HG03103 (cell line): ENCODE measurements at regions not wholly inside any gene's neighbourhood (a gene's known extent, or its start where the extent isn't known, plus 50 kb on each side); places are given as distances from the start of the nearest gene placed in this dataset.
"Not testable (repeated sequence)": the region's sequence is repeated elsewhere in the genome, so short reads cannot be mapped to it uniquely, and the experiment has no call there.

Source experiments
- ATAC-seq: cut with Tn5 transposase; IDR thresholded peaks from one replicate; pipeline ENCODE4 v1.9.1; 2021; ENCODE audit warnings: low read depth; ENCODE audit not compliant: unreplicated experiment

DNA sequence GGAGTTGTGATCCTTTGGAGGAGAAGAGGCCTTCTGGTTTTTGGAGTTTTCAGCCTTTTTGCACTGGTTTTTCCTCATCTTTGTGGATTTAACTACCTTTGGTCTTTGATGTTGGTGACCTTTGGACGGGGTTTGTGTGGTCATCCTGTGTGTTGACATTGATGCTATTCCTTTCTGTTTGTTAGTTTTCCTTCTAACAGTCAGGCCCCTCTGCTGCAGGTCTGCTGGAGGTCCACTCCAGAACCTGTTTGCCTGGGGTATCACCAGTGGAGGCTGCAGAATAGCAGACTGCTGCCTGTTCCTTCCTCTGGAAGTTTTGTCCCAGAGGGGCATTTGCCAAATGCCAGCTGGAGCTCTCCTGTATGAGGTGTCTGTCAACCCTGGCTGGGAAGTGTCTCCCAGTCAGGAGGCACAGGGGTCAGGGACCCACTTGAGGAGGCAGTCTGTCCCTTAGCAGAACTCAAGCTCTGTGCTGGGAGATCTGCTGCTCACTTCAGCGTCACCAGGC, 149.4 kb upstream of the G2E3 start:
- not testable (repeated sequence) for ATAC-seq

DNA sequence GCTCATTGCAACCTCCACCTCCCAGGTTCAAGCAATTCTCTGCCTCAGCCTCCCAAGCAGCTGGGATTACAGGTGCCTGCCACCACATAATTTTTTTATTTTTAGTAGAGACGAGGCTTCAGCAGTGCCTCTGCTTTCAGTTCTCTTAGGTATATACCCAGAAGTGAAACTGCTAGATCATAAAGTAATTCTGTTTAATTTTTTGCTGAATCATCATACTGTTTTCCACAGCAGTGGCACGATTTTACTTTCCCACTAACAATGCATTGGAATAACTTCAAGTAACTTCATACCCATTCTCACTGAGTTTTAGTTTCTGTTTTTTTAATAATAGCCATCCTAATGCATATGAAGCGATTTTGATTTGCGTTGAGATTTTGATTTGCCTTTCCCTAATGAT, 148.0 kb upstream of the G2E3 start:
- no peak for ATAC-seq

DNA sequence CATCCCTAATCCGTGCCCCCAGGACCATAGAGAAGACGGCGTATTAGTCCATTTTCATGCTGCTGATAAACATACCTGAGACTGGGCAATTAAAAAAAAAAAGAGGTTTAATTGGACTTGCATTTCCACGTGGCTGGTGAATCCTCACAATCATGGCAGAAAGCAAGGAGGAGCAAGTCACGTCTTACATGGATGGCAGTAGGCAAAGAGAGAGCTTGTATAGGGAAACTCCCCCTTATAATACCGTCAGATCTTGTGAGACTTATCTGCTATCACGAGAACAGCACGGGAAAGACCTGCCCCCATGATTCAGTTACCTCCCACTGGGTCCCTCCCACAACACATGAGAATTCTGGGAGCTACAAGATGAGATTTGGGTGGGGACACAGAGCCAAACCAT, 145.8 kb upstream of the G2E3 start:
- ATAC-seq: not testable (repeated sequence)

DNA sequence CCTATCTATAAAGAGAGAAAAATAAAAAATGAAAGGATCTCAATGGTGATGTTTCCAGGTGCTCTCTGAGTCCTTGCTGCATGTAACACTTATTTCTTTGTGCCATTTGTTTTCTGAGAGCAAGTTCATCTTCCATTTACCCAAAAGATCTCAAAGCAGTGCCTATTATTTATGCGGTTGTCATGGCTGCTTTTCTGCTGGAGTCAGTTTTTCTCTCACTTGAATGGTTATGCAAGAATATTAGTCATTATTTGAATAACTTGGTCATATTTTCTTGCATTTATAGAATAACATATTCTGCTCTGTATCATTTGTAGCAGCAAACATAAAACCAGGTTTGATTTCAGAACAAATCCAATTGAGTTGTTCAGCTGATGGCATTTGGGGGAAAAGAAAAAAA, 141.8 kb upstream of the G2E3 start:
- ATAC-seq: no peak

DNA sequence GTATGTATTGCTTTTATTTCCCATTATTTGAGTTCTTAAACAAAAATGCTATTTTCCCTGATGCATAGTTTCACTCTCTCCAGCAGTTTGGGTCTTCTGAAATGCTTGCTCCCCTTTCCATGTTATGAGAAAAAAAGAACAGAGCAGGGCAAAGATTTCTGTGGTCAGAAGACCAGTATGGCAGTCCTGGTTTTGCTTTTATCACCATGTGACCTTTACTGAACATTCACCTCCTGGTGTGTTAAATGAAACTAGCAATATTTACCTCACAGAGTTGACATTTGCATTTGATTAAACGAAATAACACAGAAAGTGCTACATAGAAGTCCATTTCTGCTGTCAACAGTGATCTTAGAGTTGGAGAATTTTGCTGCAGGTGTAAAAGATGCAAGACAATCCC, 141.0 kb upstream of the G2E3 start:
- no peak for ATAC-seq

DNA sequence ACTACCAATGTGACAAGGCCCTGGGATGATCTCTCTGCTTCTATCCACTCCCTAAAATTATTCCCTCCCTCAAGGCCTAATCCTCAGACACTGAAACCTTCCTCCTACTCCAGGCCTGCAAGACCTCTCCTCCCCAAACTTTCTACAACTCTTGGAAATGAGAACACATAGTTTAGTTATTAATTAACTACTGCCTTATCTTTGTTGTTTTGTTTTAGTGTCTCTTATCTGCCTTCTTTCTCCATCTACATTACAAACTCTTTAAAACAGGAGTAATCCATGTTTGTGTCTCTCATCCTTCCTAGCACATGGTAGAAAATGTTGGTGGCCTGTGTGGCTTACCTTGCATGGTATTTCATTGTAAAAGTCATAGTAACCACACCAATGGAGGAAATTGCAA, 139.9 kb upstream of the G2E3 start:
- no peak for ATAC-seq

DNA sequence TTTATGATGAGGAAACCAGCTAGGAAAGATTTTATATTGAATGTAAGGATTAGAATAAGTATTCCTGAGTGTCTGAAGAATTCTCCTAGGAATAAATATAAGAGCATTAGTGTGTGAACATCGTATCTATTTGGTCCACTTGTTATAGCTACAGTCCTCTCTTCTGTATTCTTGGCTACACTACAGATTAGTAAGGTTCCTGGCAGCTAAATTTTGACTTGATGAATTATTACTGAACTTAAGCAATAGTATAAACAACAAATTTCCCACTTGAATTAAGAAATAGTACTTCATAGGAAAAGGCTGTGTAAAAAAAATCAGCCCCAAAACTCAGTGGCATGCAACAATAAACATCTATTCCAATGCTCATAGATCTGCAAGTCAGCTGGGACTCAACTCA, 138.4 kb upstream of the G2E3 start:
- ATAC-seq: no peak

DNA sequence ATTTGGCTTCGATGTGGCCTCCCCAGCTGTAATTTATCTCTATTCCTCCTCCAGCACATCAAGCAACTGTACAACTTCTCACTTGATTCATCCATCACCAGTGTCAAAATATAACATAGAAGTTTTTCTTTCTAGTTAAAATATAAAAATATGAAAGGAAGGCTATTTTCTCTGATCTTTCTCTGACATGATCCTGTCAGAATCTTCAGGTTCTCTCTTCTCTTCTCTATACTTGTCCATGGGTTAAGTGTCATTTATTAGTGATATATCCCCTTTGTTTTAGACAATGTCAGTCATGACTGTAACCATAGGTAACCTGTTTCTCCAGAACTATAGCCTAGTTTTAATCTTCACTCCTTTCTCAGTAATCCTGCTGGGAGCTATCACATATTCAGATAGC, 132.5 kb upstream of the G2E3 start:
- no peak for ATAC-seq

DNA sequence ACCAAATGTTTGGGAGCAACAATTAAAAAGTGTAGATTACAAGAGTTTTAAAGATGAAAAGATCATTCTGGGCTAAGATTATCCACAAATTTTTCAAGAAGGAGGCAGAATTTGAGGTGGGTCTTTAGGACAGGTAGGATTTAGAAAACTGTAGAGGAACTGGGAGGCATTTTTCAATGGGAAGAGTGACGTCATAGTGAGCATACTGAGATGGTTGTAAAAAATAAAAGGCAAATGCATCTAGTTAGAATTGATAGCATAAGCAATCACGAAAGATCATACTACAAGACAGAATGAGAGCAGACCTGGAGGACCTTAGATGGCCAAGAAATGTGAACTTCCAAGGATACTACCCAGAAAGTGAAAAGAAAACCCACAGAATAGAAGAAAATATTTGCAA, 131.6 kb upstream of the G2E3 start:
- no peak for ATAC-seq

DNA sequence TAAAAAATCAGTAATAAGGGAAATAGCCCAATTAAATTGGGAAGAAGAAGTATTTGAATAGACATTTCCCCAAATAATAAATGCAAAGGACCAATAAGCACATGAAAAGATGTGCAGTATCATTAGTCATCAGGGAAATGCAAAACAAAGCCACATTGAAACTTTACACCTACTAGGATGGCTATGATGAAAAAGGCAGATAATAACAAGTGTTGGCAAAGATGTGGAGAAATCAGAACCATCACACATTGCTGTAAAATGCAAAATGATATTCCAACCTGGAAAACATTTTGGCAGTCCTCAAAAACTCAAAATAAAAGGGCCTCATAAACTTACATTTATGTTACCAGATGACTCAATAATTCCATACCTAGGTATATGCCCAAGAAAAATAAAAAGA, 131.1 kb upstream of the G2E3 start:
- ATAC-seq: no peak

DNA sequence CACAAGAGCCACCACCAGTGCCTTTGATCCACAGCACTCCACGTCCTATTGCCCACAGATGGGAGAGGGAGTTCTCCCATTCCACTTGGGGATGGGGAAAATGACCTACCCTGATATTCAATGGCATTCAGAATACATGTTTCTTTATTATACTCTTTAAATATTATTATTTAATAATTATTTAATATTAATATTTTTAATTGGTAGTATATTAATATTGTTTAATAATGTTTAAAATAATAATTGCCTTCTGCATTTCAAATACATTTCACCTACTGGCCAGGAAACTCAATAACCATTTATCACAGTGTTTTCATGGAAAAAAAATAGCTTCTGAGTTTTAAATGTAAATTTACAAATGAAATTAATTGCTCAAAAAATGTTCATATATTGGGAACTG, 127.4 kb upstream of the G2E3 start:
- no peak for ATAC-seq

DNA sequence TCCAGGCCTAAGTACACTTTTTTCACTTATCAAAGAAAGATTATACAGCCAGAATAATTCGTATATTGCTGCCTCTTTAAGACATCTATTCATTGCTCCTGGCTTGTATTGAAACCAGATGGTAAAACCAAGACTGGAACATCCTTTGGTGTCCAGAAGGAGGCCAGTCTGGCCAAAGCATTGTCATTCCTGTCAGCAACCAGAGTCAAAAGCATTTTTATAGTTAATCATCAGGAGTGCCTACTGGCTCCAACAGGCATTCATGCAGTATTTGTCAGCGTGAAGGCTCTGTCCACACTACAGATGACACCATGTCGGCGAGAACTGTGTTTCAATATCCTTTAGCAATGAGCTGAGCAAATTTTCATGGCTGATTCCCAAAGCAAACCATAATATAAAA, 118.0 kb upstream of the G2E3 start:
- no peak for ATAC-seq

DNA sequence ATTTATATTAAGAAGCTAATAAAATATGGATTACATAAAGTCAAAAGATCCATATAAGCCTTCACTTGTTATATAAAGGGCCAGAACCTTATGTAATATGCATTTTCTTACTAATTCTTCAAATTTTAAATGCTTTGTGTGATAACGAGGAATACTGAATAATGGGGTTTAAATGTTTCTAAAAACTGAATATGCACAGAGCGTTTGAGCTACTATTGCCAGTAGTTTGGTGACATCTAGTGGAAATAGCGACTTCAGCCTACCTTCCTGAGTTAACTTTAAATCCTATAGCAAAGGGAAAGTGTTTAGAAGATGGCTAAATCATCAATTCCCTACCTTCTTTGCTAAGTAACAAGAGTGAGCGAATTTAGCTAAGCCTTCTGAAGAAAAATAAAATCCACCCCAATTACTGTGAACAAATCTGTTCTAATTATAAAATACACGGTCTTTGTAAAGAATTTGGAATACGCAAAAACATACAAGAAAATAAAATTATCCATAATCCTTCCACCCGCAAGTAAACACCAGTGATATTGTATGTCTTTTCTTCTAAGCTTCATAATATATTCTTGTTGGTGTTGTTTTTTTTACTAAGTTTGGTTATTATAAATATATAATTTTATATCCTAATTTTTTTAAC, 115.5 kb upstream of the G2E3 start:
- ATAC-seq: no peak

DNA sequence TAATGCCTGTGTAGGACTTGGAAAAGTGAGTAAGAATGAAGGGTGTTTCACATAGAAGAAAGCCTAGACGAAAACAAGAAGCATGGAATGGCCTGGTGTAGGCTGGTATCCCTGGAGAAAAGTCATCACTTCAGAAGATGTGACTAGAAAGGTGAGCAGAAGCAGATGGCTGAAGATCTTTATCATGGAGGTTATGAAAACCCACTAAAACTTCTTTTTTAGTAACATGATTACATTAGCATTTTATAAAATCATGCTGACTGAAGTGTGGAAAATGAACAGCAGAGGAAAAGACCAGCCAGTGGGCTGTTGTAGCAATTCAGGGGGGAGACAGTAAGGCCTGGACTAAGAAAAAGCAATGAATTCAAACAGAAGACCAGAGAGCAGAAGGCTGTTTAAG, 114.5 kb upstream of the G2E3 start:
- no peak for ATAC-seq

DNA sequence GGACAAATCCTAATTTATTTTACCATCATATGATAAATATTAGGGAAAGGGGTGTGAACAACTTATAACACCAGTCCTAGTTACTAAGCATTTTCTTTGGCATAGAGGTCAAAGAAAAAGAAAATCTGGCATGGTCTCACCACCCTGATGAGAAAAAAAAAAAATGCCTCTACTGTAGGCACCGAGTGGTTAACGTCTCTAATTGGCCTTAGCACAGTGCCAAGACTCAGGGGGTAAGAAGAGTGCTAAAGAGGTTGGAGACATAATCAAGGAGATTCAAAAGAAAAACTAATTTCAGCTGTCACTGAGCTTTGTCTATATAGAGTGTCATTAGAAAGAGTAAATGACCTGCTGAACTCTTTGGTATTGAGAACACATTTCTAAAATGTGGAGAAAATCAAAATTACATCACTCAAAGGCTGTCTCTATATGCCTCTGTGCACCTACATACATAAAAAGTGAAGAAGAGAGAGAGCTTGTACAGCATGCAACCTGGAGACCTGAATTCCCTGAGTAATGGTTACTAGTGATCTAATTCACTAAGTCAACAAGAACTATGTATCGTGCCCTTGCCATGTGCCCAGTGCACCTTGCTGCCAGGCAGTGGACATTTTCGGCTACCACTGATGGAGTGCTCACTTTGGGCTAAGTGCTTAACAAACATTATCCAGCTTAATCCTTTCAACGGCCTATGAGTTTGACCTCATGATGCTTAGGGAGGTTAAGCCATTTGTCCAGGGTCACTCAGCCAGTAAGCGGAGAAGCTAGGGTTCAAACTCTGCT, 113.8 kb upstream of the G2E3 start:
- ATAC-seq: no peak

DNA sequence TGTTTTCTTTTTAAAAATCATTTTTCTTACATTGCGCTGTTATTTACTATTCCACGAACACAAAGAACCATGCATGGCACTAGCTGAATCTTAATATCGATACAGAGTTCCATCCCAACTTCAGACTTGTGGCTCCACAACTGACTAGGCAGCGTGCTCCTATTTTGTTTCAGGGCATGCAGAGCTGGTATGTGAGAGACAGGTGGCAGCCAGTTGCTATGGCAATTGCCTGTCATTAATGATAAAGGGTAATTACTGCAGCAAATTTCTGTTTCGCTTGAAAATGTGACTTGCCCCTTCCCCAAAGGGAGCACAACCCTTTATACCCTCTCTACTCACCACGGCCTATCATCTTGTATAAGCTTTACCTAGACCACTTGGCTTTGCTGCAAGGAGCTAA, 113.1 kb upstream of the G2E3 start:
- ATAC-seq: no peak

DNA sequence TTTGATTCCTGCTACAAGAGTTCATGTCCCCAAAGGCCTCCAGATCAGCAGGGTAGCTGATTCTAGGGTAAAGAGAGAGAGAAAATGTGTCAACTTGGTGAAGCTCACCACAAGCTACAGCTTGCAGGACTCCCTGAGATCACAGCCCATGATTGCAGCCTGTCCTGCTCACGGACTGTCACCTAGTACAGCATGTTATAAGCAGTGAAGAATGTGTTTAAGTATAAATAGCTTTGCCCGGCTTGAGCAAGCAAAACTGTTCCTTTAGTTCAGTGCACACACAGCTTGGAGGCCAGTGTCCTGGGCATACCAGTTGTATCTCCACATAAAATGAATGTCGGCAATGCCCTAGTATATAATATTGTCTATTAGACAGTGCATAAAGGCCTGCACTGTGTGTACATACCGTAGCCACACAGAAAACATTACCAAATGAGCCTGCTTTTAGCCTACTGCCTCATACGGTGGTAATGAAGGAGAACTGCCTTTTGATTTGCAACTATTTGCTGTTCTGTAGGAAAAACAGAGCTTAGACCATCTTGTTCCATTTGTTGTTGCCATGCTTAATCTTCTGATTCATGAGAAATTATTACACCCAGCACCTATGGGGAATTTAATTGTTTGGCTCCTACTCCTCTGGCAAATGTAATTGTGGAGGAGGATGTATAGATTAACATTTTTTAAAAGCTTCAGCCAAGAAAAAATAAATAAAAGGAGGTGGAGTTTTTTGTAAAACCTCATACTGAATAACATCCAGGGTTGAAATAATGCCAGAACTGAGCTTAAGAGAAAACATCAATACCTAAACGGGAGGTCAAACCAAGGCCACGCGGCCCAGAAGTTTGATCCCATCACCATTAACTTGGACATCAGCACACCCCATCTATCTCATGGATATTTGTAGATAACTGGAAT, 108.1 kb upstream of the G2E3 start:
- no peak for ATAC-seq

DNA sequence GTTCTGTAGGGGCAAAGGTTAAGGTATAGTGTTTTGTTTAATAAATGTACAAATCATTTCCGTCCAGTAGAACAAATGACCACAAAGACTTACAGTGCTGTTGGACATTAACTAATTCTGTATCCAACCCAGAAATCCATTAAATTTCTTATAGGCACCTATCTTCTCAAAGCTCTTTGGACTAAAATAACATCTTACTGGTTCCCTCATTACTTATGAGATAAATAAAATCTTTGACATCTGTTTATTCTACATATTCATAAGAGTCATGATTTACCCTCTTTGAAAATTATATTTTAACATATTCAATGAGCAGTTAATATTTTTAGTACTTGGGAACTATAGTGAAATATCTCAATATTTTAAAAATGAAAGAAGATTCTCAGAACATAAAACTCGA, 102.7 kb upstream of the G2E3 start:
- no peak for ATAC-seq

DNA sequence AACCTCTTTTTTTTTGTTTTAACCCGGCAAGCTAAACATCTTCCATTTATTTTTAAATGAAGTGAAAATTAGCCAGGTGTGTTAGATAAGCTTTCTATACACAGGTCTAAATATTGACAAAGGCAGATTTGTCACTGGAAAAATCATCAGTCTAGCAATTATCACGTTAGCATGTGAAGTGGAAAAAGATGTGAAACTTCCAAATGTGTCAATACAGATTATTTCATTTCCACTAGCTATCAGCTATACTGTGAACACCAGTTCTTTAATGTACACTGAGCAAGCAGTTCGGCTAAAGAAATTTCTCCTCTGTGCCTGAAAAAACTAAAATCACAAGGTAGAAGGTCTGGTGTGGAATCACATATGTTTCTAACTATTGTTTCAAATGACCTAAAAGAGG, 96.6 kb upstream of the G2E3 start:
- ATAC-seq: no peak

DNA sequence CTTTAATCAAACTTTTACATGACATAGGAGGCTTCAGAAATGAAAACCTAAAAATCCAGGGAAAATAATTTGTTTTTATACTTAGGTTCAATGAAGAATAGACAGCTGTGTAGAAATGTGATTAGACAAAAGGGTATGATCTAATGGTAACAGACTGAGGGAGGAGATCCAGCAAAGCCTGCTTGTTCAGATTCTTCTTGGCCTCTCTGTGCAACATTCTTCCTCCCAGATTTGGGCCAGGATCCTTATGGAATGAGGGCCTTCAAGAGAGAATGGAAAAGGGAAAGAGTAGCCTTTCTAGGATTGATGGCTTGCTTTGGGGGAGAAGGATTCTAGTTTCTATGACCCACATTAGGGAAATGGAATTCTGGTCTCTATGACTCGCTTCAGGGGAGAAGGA, 94.5 kb upstream of the G2E3 start:
- no peak for ATAC-seq

DNA sequence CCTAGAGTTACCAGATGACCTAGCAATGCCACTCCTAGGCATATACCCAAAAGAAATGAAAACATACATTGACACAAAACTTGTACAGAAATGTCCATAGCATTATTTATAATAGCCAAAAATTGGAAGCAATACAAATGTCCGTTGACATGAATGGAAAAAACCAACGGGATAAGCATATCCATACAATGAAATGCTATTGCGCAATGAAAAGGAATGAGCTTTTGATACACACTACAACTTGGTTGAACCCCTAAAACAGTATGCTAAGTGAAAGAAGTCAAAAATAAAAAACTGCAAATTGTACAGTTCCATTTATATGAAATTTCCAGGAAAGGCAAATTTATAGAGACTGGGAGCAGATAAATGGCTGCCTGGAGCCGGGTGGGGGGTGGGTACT, 90.6 kb upstream of the G2E3 start:
- no peak for ATAC-seq
